Body of pancreas (tissue), 4 donors: ENCODE measurements at regions not wholly inside any gene's neighbourhood (a gene's known extent, or its start where the extent isn't known, plus 50 kb on each side); places are given as distances from the start of the nearest gene placed in this dataset.

Experiments
- CTCF ChIP-seq, 7 experiments: fragments of 450-650 bp in 4 of 7; fragments of 200-600 bp in 3 of 7; sonication (generic) in 3 of 7; IDR thresholded peaks; one replicate each; pipeline ENCODE4 v1.5.1; 2016 to 2019; ENCODE audit warnings: antibody characterized with exemption in 7 of 7
- POLR2A ChIP-seq, 3 donors: fragments of 450-650 bp; IDR thresholded peaks; one replicate each; pipeline ENCODE4 v1.6.1; 2016; ENCODE audit warnings: antibody characterized with exemption in 3 of 3, mild to moderate bottlenecking in 2 of 3

GRCh38 chr7:113392841-113393540 lies 274.6 kb upstream of the SMIM30 start:
- TF ChIP-seq CTCF (IDR thresholded peaks at IDR 0.05), result no peak
- no peak for TF ChIP-seq POLR2A (IDR thresholded peaks at IDR 0.05)
